Erythroblast (primary cell): ENCODE measurements at regions not wholly inside any gene's neighbourhood (a gene's known extent, or its start where the extent isn't known, plus 50 kb on each side); places are given as distances from the start of the nearest gene placed in this dataset.

Experiments
- GATA1 ChIP-seq: IDR thresholded peaks from 2 replicates; pipeline ENCODE4 v1.6.1; 2011; ENCODE audit warnings: low read depth, mild to moderate bottlenecking, control low read depth, low read length, moderate library complexity
- POLR2A ChIP-seq: IDR thresholded peaks from 2 replicates; pipeline ENCODE4 v1.6.1; 2011; ENCODE audit warnings: mild to moderate bottlenecking, low read length

DNA sequence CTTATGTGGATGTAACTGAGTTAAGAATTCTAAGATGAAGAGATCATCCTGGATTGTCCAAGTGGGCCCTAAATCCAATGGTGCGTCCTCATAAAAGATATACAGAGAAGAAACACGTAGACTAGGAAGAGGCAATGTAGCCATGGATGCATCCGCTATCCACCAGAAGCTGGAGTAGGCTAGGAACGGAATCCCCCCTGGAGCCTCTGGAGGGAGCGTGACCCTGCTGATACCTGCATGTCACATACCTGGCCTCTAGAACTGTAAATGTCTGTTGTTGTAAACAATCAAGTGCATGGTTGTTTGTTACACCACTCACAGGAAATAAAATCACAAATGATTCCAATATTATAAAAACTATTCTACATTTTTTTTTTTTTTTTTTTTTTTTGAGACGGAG lies 254.5 kb upstream of the RORA start:
- TF ChIP-seq POLR2A (no peak), GATA1 (no peak)
